Right renal pelvis (tissue), 4 donors: ENCODE measurements at regions not wholly inside any gene's neighbourhood (a gene's known extent, or its start where the extent isn't known, plus 50 kb on each side); places are given as distances from the start of the nearest gene placed in this dataset.

Experiments used
- DNase-seq, 4 donors: peaks; one replicate each; pipeline ENCODE4 v3.0.0-alpha.2; 2013; ENCODE audit warnings: low read depth in 4 of 4, low spot score in 3 of 4, missing footprints in 1 of 4

GRCh38 chr15:45743426-45744235 is 108.8 kb downstream of the SQOR start:
- DNase-seq = no peak

- DNase-seq = no peak
Observed at GRCh38 chr15:45744236-45744589, 109.4 kb downstream of the SQOR start.

- DNase-seq = no peak
Observed at GRCh38 chr15:45747426-45747825, 112.6 kb downstream of the SQOR start.

GRCh38 chr15:45751629-45752028 is 116.8 kb downstream of the SQOR start:
- DNase-seq = no peak

- no peak for DNase-seq
Observed at GRCh38 chr15:45759936-45760335, 125.1 kb downstream of the SQOR start.

- no peak for DNase-seq
Observed at GRCh38 chr15:45762726-45763125, 127.9 kb downstream of the SQOR start.

GRCh38 chr15:45763170-45763869 is 128.5 kb downstream of the SQOR start:
- no peak for DNase-seq

GRCh38 chr15:45773149-45773548 is 138.3 kb downstream of the SQOR start:
- no peak for DNase-seq

- no peak for DNase-seq
Observed at GRCh38 chr15:45776772-45777171, 141.9 kb downstream of the SQOR start.

- no peak for DNase-seq
Observed at GRCh38 chr15:45777781-45778180, 143.0 kb downstream of the SQOR start.

GRCh38 chr15:45780352-45780751 is 145.5 kb downstream of the SQOR start:
- no peak for DNase-seq

GRCh38 chr15:45784656-45785055 is 149.8 kb downstream of the SQOR start:
- DNase-seq = no peak

GRCh38 chr15:45785897-45786296 is 151.1 kb downstream of the SQOR start:
- DNase-seq = peak in 1 of 4 donors; percentile 10

GRCh38 chr15:45790325-45790943 is 155.6 kb downstream of the SQOR start:
- DNase-seq = no peak

GRCh38 chr15:45794304-45794703 is 159.5 kb downstream of the SQOR start:
- no peak for DNase-seq

GRCh38 chr15:45794712-45795439 is 160.0 kb downstream of the SQOR start:
- DNase-seq = no peak

- peak; percentile 12 to 54 (median 36) for DNase-seq
Observed at GRCh38 chr15:45795440-45796069, 160.7 kb downstream of the SQOR start.

GRCh38 chr15:45796433-45796832 is 161.6 kb downstream of the SQOR start:
- no peak for DNase-seq

- DNase-seq = no peak
Observed at GRCh38 chr15:45799508-45799907, 164.7 kb downstream of the SQOR start.

GRCh38 chr15:45801543-45801942 is 166.7 kb downstream of the SQOR start:
- DNase-seq = no peak

- DNase-seq = no peak
Observed at GRCh38 chr15:45802140-45802539, 167.3 kb downstream of the SQOR start.
